MM.1S (cell line): ENCODE measurements at regions not wholly inside any gene's neighbourhood (a gene's known extent, or its start where the extent isn't known, plus 50 kb on each side); places are given as distances from the start of the nearest gene placed in this dataset.

ENCODE experiments used
- DNase-seq: peaks from one replicate; pipeline ENCODE4 v3.0.0-alpha.2; 2015
- H2AFZ ChIP-seq: fragments of 300-600 bp; sonication (generic); 2 replicates; pipeline ENCODE4 v1.6.0; 2016; ENCODE audit warnings: antibody characterized with exemption, low read length
- H3F3A ChIP-seq: fragments of 300-600 bp; sonication (generic); 2 replicates; pipeline ENCODE4 v1.6.1; 2016; ENCODE audit warnings: mild to moderate bottlenecking, antibody characterized with exemption, low read length, moderate library complexity, mixed read lengths; ENCODE audit not compliant: insufficient read depth
- H3K27ac ChIP-seq: fragments of 300-600 bp; sonication (generic); 2 replicates; pipeline ENCODE4 v1.5.1; 2016; ENCODE audit warnings: mild to moderate bottlenecking, low read length
- H3K27me3 ChIP-seq: fragments of 300-600 bp; sonication (generic); replicated peaks from 2 replicates; pipeline ENCODE4 v1.6.0; 2016; ENCODE audit warnings: low read length; ENCODE audit not compliant: insufficient read depth
- H3K36me3 ChIP-seq: fragments of 300-600 bp; sonication (generic); replicated peaks from 2 replicates; pipeline ENCODE4 v1.6.1; 2016; ENCODE audit warnings: mild to moderate bottlenecking, low read length, mixed read lengths; ENCODE audit not compliant: insufficient read depth
- H3K4me1 ChIP-seq: fragments of 300-600 bp; sonication (generic); 2 replicates; pipeline ENCODE4 v1.6.1; 2016; ENCODE audit warnings: low read length, mixed read lengths
- H3K4me2 ChIP-seq: fragments of 300-600 bp; sonication (generic); 2 replicates; pipeline ENCODE4 v1.6.0; 2016; ENCODE audit warnings: low read depth, low read length
- H3K4me3 ChIP-seq: fragments of 300-600 bp; sonication (generic); 2 replicates; pipeline ENCODE4 v1.5.1; 2016; ENCODE audit warnings: low read length, mixed read lengths
- H3K79me2 ChIP-seq: fragments of 300-600 bp; sonication (generic); 2 replicates; pipeline ENCODE4 v1.6.1; 2016; ENCODE audit warnings: mixed run types, low read length, mixed read lengths
- H3K9ac ChIP-seq: fragments of 300-600 bp; sonication (generic); 2 replicates; pipeline ENCODE4 v1.6.1; 2016; ENCODE audit warnings: low read length, mixed read lengths
- H3K9me2 ChIP-seq: fragments of 300-600 bp; sonication (generic); replicated peaks from 2 replicates; pipeline ENCODE4 v1.6.1; 2016; ENCODE audit warnings: mild to moderate bottlenecking, low read length, mixed read lengths; ENCODE audit not compliant: insufficient read depth
- H3K9me3 ChIP-seq: fragments of 300-600 bp; sonication (generic); replicated peaks from 2 replicates; pipeline ENCODE4 v1.6.1; 2016; ENCODE audit warnings: mild to moderate bottlenecking, low read length, mixed read lengths; ENCODE audit not compliant: insufficient read depth
- H4K20me1 ChIP-seq: fragments of 300-600 bp; sonication (generic); 2 replicates; pipeline ENCODE4 v1.6.1; 2016; ENCODE audit warnings: mild to moderate bottlenecking, low read length, moderate library complexity, mixed read lengths; ENCODE audit not compliant: insufficient read depth
- EZH2 ChIP-seq: fragments of 300-600 bp; sonication (generic); optimal IDR thresholded peaks from 2 replicates; pipeline ENCODE3; 2017; ENCODE audit warnings: low read depth, mild to moderate bottlenecking, antibody characterized with exemption, low read length, mixed read lengths
- EZH2phosphoT487 ChIP-seq: fragments of 300-600 bp; sonication (generic); IDR thresholded peaks from 2 replicates; pipeline ENCODE4 v1.6.1; 2018; ENCODE audit warnings: antibody characterized with exemption, low read length
- TF ChIP-seq, protein P1 (sequence below): fragments of 300-600 bp; sonication (generic); IDR thresholded peaks from 2 replicates; pipeline ENCODE4 v1.5.1; 2016; ENCODE audit warnings: antibody characterized with exemption, low read length, mixed read lengths

DNA sequence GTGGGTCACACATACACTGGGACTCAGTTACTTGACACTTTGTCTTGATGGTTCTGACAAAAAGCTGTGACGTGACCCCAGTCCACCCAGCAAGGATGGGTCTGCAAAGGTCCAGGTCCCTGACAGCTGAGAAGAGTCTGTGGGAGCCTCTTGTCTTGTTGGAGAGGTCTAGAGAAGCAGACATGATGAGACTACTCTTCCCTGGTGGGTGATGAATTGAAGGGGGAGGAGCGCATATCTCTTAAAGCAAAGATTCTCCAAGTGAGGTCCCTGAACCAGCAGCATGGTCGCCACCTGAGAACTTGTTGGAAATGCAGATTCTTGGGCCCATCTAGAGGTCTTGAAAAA lies 78.5 kb upstream of the MEDAG start:
- no peaks in the 10 kb centered on the region for H3K79me2 ChIP-seq
- H2AFZ ChIP-seq = no peak overlapping the region
- H3K27ac ChIP-seq = no peak overlapping the region
- no peaks in the 10 kb centered on the region for H4K20me1 ChIP-seq
- no peaks in the 10 kb centered on the region for H3K9me3 ChIP-seq
- no peak for DNase-seq
- no peak overlapping the region for H3K4me2 ChIP-seq
- H3F3A ChIP-seq = no peaks in the 10 kb centered on the region
- no peaks in the 10 kb centered on the region for H3K27me3 ChIP-seq
- H3K4me3 ChIP-seq = no peak overlapping the region
- no peak overlapping the region for H3K9ac ChIP-seq
- TF ChIP-seq, protein P1, sequence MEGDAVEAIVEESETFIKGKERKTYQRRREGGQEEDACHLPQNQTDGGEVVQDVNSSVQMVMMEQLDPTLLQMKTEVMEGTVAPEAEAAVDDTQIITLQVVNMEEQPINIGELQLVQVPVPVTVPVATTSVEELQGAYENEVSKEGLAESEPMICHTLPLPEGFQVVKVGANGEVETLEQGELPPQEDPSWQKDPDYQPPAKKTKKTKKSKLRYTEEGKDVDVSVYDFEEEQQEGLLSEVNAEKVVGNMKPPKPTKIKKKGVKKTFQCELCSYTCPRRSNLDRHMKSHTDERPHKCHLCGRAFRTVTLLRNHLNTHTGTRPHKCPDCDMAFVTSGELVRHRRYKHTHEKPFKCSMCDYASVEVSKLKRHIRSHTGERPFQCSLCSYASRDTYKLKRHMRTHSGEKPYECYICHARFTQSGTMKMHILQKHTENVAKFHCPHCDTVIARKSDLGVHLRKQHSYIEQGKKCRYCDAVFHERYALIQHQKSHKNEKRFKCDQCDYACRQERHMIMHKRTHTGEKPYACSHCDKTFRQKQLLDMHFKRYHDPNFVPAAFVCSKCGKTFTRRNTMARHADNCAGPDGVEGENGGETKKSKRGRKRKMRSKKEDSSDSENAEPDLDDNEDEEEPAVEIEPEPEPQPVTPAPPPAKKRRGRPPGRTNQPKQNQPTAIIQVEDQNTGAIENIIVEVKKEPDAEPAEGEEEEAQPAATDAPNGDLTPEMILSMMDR = no peak
- TF ChIP-seq EZH2phosphoT487 = no peak
- TF ChIP-seq EZH2 = no peak
- no peaks in the 10 kb centered on the region for H3K4me1 ChIP-seq
- no peaks in the 10 kb centered on the region for H3K36me3 ChIP-seq
- H3K9me2 ChIP-seq = no peaks in the 10 kb centered on the region

DNA sequence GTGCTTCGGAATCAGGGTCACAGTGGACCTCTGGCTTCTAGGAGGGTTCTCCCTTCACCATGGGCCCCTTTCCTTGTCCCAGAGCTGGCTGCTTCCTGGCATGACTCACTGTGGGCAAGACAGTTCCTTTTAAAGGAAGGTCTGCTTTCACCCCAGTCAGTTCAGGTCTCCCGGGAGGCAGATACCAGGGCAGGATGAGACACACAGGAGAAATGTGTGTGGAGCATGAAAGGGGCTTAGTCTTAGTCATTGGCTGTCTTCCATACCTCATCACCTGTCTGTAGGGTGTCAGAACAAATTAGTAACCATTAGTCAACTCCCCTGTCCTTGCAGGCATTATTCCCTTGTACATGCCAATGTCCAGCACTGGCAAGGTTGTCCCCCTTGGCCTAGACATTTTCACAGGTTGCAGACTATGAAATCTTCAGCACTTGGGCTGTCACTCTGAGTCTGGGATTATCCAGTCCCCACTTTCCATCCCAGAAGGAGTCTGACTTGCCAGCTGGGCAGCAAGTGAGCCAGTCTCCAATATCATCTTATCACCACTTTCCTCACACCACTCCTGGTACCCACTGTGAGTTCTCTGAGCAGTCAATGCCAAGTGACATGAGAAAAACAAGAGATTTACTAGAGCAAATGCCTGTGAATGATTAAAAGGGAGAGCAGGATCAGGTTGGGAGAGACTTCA lies 76.8 kb upstream of the MEDAG start:
- Histone ChIP-seq H3K9me2 (no peaks in the 10 kb centered on the region), H3K9ac (no peak overlapping the region), H3F3A (no peaks in the 10 kb centered on the region), H3K79me2 (no peaks in the 10 kb centered on the region), H3K36me3 (no peaks in the 10 kb centered on the region), H4K20me1 (no peaks in the 10 kb centered on the region), H3K27ac (no peak overlapping the region), H3K4me3 (no peak overlapping the region), H3K27me3 (no peaks in the 10 kb centered on the region), H2AFZ (no peak overlapping the region), H3K9me3 (no peaks in the 10 kb centered on the region), H3K4me2 (no peak overlapping the region), H3K4me1 (no peaks in the 10 kb centered on the region)
- no peak for DNase-seq
- TF ChIP-seq EZH2 (no peak), EZH2phosphoT487 (no peak)

DNA sequence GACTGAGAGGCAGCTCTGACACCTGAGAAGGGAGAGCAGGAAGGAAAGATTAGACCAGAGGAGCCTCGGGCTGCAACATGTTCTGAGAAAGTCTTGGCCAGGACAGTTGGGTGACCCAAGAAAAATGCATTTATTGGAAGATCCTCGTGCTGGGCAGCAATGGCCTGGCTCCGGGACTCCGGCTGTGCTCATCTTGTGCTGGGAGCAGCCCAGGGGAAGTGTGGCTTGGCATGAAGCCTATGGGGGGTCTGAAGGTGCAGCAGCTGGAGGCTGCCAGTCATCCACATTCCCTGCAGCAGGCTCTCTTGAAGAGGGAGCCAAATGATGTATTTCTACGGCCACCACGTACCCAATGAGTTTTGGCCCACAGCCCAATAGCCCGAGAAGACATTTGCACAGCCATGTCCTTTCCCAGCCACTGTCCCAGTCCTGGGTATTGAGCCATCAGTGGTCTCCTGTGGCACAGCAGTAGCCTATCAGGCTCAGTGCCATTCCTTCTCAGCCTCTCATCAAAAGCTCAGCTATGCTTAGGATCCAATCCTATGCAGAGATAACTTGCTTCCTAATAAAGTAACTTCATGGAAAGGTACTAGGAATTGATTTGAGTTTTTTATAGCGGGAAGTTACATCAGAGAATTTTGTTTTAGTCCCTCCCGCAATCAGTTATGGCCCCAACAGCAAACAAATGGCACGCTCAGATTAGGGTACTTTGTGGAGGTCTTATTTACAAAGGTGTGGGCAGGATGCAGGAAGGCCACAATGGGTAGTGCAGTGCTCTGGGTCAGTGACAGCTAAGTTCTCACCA lies 76.0 kb upstream of the MEDAG start:
- no peak overlapping the region for H3K27ac ChIP-seq

More for the DNA sequence above, 76.0 kb upstream of the MEDAG start:
- H3F3A ChIP-seq = no peaks in the 10 kb centered on the region
- no peaks in the 10 kb centered on the region for H3K79me2 ChIP-seq
- H3K9me2 ChIP-seq = no peaks in the 10 kb centered on the region
- H4K20me1 ChIP-seq = no peaks in the 10 kb centered on the region
- H3K4me2 ChIP-seq = no peak overlapping the region
- no peaks in the 10 kb centered on the region for H3K4me1 ChIP-seq
- no peaks in the 10 kb centered on the region for H3K27me3 ChIP-seq
- TF ChIP-seq EZH2phosphoT487 (no peak), EZH2 (no peak)
- TF ChIP-seq, protein P1 = no peak
- H2AFZ ChIP-seq = no peak overlapping the region
- H3K36me3 ChIP-seq = no peaks in the 10 kb centered on the region
- H3K9me3 ChIP-seq = no peaks in the 10 kb centered on the region
- no peak overlapping the region for H3K4me3 ChIP-seq
- no peak for DNase-seq
- H3K9ac ChIP-seq = no peak overlapping the region
